ENCODE measurements at regions not wholly inside any gene's neighbourhood (a gene's known extent, or its start where the extent isn't known, plus 50 kb on each side); places are given as distances from the start of the nearest gene placed in this dataset.
A peak's percentile ranks its signal among the peaks of the same experiment; 100 is the strongest.

DNA sequence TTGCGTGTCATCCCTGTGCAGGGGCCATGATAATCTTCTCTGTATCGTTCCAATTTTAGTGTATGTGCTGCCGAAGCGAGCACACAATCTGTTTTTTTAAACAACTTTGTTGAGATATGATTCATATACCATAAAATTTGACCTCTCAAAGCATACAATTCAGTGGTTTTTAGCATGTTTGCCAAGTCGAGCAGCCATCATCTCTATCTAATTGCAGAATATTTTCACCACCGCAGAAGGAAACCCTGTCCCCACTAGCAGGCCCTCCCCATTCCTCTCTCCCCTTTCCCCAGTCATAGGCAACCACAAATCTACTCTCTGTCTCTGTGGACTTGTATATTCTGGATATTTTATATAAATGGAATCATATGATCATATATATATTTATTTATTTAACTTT, 78.7 kb upstream of the TINAGL1 start:
- TF ChIP-seq CTCF (IDR thresholded peaks at IDR 0.05): no peak
- no peak for DNase-seq (ENCODE audit: low spot score)
- no peaks in the 10 kb centered on the region for H3K36me3 ChIP-seq
- no peaks in the 10 kb centered on the region for H3K27me3 ChIP-seq
- no peaks in the 10 kb centered on the region for H3K9me3 ChIP-seq
- H3K27ac ChIP-seq: no peak overlapping the region
- no peak overlapping the region for H3K4me3 ChIP-seq
- H3K4me1 ChIP-seq: no peaks in the 10 kb centered on the region

DNA sequence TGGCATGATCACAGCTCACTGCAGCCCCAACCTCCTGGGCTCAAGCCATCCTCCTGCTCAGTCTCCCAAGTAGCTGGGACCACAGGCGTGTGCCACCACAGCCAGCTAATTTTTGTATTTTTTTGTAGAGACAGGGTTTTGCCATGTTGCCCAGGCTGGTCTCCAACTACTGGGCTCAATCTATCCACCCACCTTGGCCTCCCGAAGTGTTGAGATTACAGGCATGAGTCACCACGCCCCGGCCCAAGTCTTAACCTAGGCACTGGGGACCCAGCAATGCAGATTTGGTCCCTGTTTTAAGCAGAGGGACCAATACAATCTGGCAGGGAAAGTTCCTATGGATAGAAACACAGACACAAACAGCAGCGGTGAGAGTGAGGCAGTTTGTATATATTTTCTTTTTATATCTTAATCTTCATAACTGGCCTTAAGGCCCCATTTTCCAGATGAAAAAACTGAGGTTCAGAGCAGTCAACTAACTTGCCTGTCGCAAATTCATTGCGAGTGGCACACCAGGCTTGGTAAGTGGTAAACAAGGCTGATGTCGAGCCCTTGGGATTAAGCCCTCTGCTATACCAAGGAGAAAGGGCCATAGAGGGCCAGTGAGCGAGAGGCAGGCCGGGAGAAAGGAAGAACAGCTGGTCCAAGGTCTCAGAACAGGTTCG, 77.8 kb upstream of the TINAGL1 start:
- no peak overlapping the region for H3K4me3 ChIP-seq
- peak; percentile 2 for DNase-seq (ENCODE audit: low spot score)
- H3K27me3 ChIP-seq: no peaks in the 10 kb centered on the region
- no peak overlapping the region for H3K27ac ChIP-seq
- no peaks in the 10 kb centered on the region for H3K9me3 ChIP-seq
- H3K4me1 ChIP-seq: no peaks in the 10 kb centered on the region
- H3K36me3 ChIP-seq: no peaks in the 10 kb centered on the region
- no peak for TF ChIP-seq CTCF (IDR thresholded peaks at IDR 0.05)

GRCh38 chr1:31501505-31501904, 74.8 kb upstream of the TINAGL1 start:
- H3K4me1 ChIP-seq: no peaks in the 10 kb centered on the region
- H3K4me3 ChIP-seq: no peak overlapping the region
- no peak for TF ChIP-seq CTCF (IDR thresholded peaks at IDR 0.05)
- DNase-seq (ENCODE audit: low spot score): no peak
- H3K9me3 ChIP-seq: no peaks in the 10 kb centered on the region
- H3K36me3 ChIP-seq: no peaks in the 10 kb centered on the region
- H3K27me3 ChIP-seq: no peaks in the 10 kb centered on the region
- H3K27ac ChIP-seq: no peak overlapping the region

- no peaks in the 10 kb centered on the region for H3K4me1 ChIP-seq
- no peak overlapping the region for H3K4me3 ChIP-seq
- no peak for TF ChIP-seq CTCF (IDR thresholded peaks at IDR 0.05)
- H3K36me3 ChIP-seq: no peaks in the 10 kb centered on the region
- no peak overlapping the region for H3K27ac ChIP-seq
- no peaks in the 10 kb centered on the region for H3K9me3 ChIP-seq
- no peaks in the 10 kb centered on the region for H3K27me3 ChIP-seq
- no peak for DNase-seq (ENCODE audit: low spot score)
Measured at GRCh38 chr1:31502253-31502652, 74.1 kb upstream of the TINAGL1 start.

DNA sequence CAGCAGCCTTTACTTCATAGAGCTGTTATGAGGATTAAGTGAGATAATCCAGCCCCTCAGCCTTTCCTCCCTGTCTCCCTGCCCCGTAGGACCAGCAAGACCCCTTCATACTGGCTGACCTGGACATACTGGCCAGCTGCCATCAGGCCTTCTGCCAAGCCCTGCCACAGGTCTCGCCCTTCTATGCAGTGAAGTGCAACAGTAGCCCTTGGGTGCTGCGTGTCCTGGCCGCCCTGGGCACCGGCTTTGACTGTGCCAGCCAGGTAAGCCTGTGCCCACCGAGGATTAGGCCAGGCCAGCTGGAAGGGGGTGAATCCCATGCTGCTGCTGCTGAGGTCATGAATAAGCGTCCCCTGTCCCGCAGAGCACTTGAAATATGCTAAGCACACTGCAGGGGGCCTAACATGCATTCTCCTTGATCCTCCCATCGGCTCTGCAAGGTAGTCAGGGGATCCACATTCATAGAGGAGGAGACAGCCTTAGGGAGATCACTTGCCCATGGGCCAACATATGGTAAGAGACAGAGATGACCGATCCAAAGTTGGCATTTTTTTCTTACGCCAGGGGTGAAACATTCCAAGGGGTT, 73.3 kb upstream of the TINAGL1 start:
- DNase-seq (ENCODE audit: low spot score): no peak
- H3K9me3 ChIP-seq: no peaks in the 10 kb centered on the region
- H3K4me3 ChIP-seq: no peak overlapping the region
- H3K36me3 ChIP-seq: no peaks in the 10 kb centered on the region
- no peak for TF ChIP-seq CTCF (IDR thresholded peaks at IDR 0.05)
- no peaks in the 10 kb centered on the region for H3K27me3 ChIP-seq
- H3K4me1 ChIP-seq: no peaks in the 10 kb centered on the region
- no peak overlapping the region for H3K27ac ChIP-seq

DNA sequence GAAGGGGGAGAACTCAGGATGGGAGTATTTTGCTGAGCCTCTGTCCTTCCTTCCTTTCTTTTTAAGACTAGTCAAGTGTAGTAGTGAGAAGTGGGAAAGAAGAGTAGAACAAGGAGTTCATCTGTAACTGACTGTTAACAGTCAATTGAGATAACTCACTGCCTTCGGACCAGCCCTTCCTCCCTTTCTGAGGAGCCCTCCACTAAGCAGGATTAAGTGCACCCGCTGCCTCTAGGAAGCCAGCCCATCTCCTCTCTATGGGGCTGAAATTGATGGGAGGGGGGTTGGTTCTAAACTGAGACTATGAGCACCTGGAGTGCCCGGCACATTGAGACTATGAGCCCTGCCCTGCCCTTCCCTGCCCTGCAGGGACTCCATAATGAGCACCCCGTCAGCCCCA, 72.7 kb upstream of the TINAGL1 start:
- Histone ChIP-seq H3K36me3 (no peaks in the 10 kb centered on the region), H3K4me3 (no peak overlapping the region), H3K27me3 (no peaks in the 10 kb centered on the region), H3K27ac (no peak overlapping the region), H3K4me1 (no peaks in the 10 kb centered on the region), H3K9me3 (no peaks in the 10 kb centered on the region)
- no peak for DNase-seq (ENCODE audit: low spot score)
- no peak for TF ChIP-seq CTCF (IDR thresholded peaks at IDR 0.05)
